ENCODE measurements at regions not wholly inside any gene's neighbourhood (a gene's known extent, or its start where the extent isn't known, plus 50 kb on each side); places are given as distances from the start of the nearest gene placed in this dataset.

DNA sequence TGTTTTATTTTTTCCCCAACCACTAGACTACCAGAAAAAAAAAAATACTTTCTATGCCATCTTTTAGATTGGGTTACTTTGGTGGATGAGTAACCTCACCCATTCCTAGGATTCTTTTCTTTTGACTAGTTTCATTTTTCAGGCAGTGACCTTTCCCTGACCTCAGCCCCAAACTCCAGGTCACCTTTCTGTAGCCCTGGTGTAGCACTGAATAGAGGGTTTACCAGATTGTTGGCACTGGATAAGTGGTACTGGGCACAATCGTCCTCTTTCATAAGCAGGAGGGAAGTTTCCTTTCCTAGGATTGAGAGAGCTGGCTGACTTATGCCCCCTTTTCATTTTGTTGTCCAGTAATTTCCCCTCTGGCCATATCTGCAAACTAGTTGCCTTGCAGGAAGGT lies 169.4 kb upstream of the TMEM161B start (continued):
- TF ChIP-seq, protein P1, sequence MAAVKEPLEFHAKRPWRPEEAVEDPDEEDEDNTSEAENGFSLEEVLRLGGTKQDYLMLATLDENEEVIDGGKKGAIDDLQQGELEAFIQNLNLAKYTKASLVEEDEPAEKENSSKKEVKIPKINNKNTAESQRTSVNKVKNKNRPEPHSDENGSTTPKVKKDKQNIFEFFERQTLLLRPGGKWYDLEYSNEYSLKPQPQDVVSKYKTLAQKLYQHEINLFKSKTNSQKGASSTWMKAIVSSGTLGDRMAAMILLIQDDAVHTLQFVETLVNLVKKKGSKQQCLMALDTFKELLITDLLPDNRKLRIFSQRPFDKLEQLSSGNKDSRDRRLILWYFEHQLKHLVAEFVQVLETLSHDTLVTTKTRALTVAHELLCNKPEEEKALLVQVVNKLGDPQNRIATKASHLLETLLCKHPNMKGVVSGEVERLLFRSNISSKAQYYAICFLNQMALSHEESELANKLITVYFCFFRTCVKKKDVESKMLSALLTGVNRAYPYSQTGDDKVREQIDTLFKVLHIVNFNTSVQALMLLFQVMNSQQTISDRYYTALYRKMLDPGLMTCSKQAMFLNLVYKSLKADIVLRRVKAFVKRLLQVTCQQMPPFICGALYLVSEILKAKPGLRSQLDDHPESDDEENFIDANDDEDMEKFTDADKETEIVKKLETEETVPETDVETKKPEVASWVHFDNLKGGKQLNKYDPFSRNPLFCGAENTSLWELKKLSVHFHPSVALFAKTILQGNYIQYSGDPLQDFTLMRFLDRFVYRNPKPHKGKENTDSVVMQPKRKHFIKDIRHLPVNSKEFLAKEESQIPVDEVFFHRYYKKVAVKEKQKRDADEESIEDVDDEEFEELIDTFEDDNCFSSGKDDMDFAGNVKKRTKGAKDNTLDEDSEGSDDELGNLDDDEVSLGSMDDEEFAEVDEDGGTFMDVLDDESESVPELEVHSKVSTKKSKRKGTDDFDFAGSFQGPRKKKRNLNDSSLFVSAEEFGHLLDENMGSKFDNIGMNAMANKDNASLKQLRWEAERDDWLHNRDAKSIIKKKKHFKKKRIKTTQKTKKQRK (IDR thresholded peaks at IDR 0.05; ENCODE audit: low read depth, low read length): no peak

- no peaks in the 10 kb centered on the region for H3K9me3 ChIP-seq (replicated peaks; ENCODE audit: control insufficient read depth, insufficient read depth, low read length)
- no peaks in the 10 kb centered on the region for H3K27me3 ChIP-seq (replicated peaks in 1 of 2; ENCODE audit: control insufficient read depth in 2 of 2, insufficient read depth in 2 of 2, low read length in 1 of 2)
- H3K27ac ChIP-seq (ENCODE audit: control insufficient read depth, insufficient read depth): no peak overlapping the region
- H2AFZ ChIP-seq (ENCODE audit: control insufficient read depth, low read depth, low read length): no peak overlapping the region
- H3K4me2 ChIP-seq (ENCODE audit: control insufficient read depth, insufficient read depth): no peak overlapping the region
- intact Hi-C loops (cut with micrococcal nuclease; ENCODE audit: unreplicated experiment) (no loop called here), in situ Hi-C loops (cut with MboI) (no loop called here)
- FAIRE-seq: no peak
- no peaks in the 10 kb centered on the region for H3K36me3 ChIP-seq (ENCODE audit: control insufficient read depth in 2 of 2, insufficient read depth in 2 of 2, low read length in 1 of 2)
- no peak for DNase-seq (ENCODE audit: low read depth, low spot score)
- no peaks in the 10 kb centered on the region for H3K4me1 ChIP-seq (ENCODE audit: control insufficient read depth, insufficient read depth, low read length)
- no peaks in the 10 kb centered on the region for H3K79me2 ChIP-seq (ENCODE audit: control insufficient read depth, insufficient read depth, low read length)
- H3K4me3 ChIP-seq: no peak overlapping the region
- ChIA-PET SMC1A (ENCODE audit: uncharacterized antibody, unreplicated experiment) (interaction anchor here (1.2 kb wide), 1 partner anchor 51 kb away, joined by 4 read pairs; no protein-coding TSS in a partner anchor), CTCF (interaction anchor here (1.8 kb wide), 1 partner anchor 246 kb away, joined by 4 read pairs; no protein-coding TSS in a partner anchor), RAD21 (ENCODE audit: unreplicated experiment) (no interaction called here), POLR2A (no interaction called here)
- no TSS peak for BruUV-seq (replicated peaks)
- no peak for TF ChIP-seq ZNF24 (IDR thresholded peaks at IDR 0.05)
- TF ChIP-seq, protein P2, sequence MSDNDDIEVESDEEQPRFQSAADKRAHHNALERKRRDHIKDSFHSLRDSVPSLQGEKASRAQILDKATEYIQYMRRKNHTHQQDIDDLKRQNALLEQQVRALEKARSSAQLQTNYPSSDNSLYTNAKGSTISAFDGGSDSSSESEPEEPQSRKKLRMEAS (IDR thresholded peaks at IDR 0.05; ENCODE audit: low read depth, low read length): no peak
- TF ChIP-seq MYC (IDR thresholded peaks at IDR 0.05; ENCODE audit: insufficient read depth, insufficient read length, insufficient replicate concordance, low read length, severe bottlenecking): no peak
- no peak for TF ChIP-seq MEF2B (IDR thresholded peaks at IDR 0.05; ENCODE audit: partially characterized antibody, poor library complexity, severe bottlenecking)
- TF ChIP-seq WRNIP1 (IDR thresholded peaks at IDR 0.05; ENCODE audit: borderline replicate concordance, low read depth, low read length): no peak
- ATAC-seq: no peak
- no peaks in the 10 kb centered on the region for H4K20me1 ChIP-seq (ENCODE audit: control insufficient read depth, insufficient read depth)
- no peak overlapping the region for H3K9ac ChIP-seq (ENCODE audit: control insufficient read depth, insufficient read depth, low read length)
- WGBS (ENCODE audit: insufficient coverage, insufficient replicate concordance, low lambda C conversion rate, missing lambda C conversion rate): 33% methylated on average over 2 of the region's 2 CpGs
Observed at GRCh38 chr5:88436290-88436689, 167.6 kb upstream of the TMEM161B start.

All from GM12878 (cell line).